ENCODE measurements at regions not wholly inside any gene's neighbourhood (a gene's known extent, or its start where the extent isn't known, plus 50 kb on each side); places are given as distances from the start of the nearest gene placed in this dataset.

- Mint-ChIP-seq H3K4me3 (no peak overlapping the region), H3K36me3 (no peaks in the 10 kb centered on the region; the same call in 1 of the 2 replicates), H3K4me1 (peaks cover 27% of the 10 kb centered on the region), H3K27me3 (ENCODE audit: low read depth) (no peaks in the 10 kb centered on the region), H3K27ac (peak overlapping the region; percentile 10; the same call in 1 of the 2 replicates), H3K9me3 (peaks cover 1% of the 10 kb centered on the region; the same call in 1 of the 2 replicates)
- DNase-seq (ENCODE audit: low spot score), result no peak
- ATAC-seq, result peak; percentile 38; the same call in 1 of the 2 replicates
- ChIA-PET POLR2A (no interaction called here), CTCF (interaction anchor here (1.0 to 1.1 kb wide), 2 partner anchors 103 to 292 kb away, joined by 3 read pairs; no protein-coding TSS in a partner anchor)
- TF ChIP-seq RORB (CRISPR knock-in tag; IDR thresholded peaks at IDR 0.05) (no peak), E2F1 (CRISPR knock-in tag; IDR thresholded peaks at IDR 0.05) (no peak), ZBTB43 (CRISPR knock-in tag; IDR thresholded peaks at IDR 0.05) (no peak), SMAD3 (CRISPR knock-in tag; IDR thresholded peaks at IDR 0.05; ENCODE audit: borderline replicate concordance) (no peak), E2F4 (CRISPR knock-in tag; IDR thresholded peaks at IDR 0.05; ENCODE audit: borderline replicate concordance, low read depth) (no peak), CBFB (CRISPR knock-in tag; IDR thresholded peaks at IDR 0.05; ENCODE audit: low read depth) (no peak), SMAD4 (CRISPR knock-in tag; IDR thresholded peaks at IDR 0.05) (no peak), PRRX2 (CRISPR knock-in tag; IDR thresholded peaks at IDR 0.05) (no peak), NFYB (CRISPR knock-in tag; conservative IDR thresholded peaks at IDR 0.05; ENCODE audit: low read depth) (no peak), PRDM15 (CRISPR knock-in tag; IDR thresholded peaks at IDR 0.05) (no peak), ATF1 (CRISPR knock-in tag; IDR thresholded peaks at IDR 0.05) (no peak), JUN (CRISPR knock-in tag; IDR thresholded peaks at IDR 0.05) (no peak)
Measured at GRCh38 chr12:75744607-75745256, 233.3 kb upstream of the KRR1 start.

GRCh38 chr12:75742961-75743360 lies 231.6 kb upstream of the KRR1 start:
- CTCF ChIA-PET, result no interaction called here
- POLR2A ChIA-PET, result no interaction called here
- H3K4me1 Mint-ChIP-seq, result peaks cover 24% of the 10 kb centered on the region
- no peak for ATAC-seq
- H3K27ac Mint-ChIP-seq, result no peak overlapping the region
- H3K36me3 Mint-ChIP-seq, result no peaks in the 10 kb centered on the region
- no peaks in the 10 kb centered on the region for H3K27me3 Mint-ChIP-seq (ENCODE audit: low read depth)
- no peak for DNase-seq (ENCODE audit: low spot score)
- no peaks in the 10 kb centered on the region; the same call in 1 of the 2 replicates for H3K9me3 Mint-ChIP-seq
- H3K4me3 Mint-ChIP-seq, result no peak overlapping the region
- TF ChIP-seq AFF4 (CRISPR knock-in tag; IDR thresholded peaks at IDR 0.05; ENCODE audit: borderline replicate concordance), result no peak
- TF ChIP-seq FOXK1 (CRISPR knock-in tag; IDR thresholded peaks at IDR 0.05), result no peak
- no peak for TF ChIP-seq NFYB (CRISPR knock-in tag; conservative IDR thresholded peaks at IDR 0.05; ENCODE audit: low read depth)
- TF ChIP-seq KAT7 (CRISPR knock-in tag; IDR thresholded peaks at IDR 0.05; ENCODE audit: borderline replicate concordance), result no peak
- no peak for TF ChIP-seq ZNF317 (CRISPR knock-in tag; IDR thresholded peaks at IDR 0.05; ENCODE audit: borderline replicate concordance, low read depth)
- TF ChIP-seq SMAD3 (CRISPR knock-in tag; IDR thresholded peaks at IDR 0.05; ENCODE audit: borderline replicate concordance), result no peak
- TF ChIP-seq GABPB1 (CRISPR knock-in tag; IDR thresholded peaks at IDR 0.05), result no peak
- TF ChIP-seq ZNF671 (CRISPR knock-in tag; IDR thresholded peaks at IDR 0.05), result no peak
- TF ChIP-seq HMGA2 (CRISPR knock-in tag; IDR thresholded peaks at IDR 0.05), result no peak
- no peak for TF ChIP-seq GTF2I (CRISPR knock-in tag; conservative IDR thresholded peaks at IDR 0.05)
- TF ChIP-seq ZNF219 (CRISPR knock-in tag; IDR thresholded peaks at IDR 0.05; ENCODE audit: borderline replicate concordance), result no peak

Measured in WTC11 (cell line).